ENCODE measurements at regions not wholly inside any gene's neighbourhood (a gene's known extent, or its start where the extent isn't known, plus 50 kb on each side); places are given as distances from the start of the nearest gene placed in this dataset.

DNA sequence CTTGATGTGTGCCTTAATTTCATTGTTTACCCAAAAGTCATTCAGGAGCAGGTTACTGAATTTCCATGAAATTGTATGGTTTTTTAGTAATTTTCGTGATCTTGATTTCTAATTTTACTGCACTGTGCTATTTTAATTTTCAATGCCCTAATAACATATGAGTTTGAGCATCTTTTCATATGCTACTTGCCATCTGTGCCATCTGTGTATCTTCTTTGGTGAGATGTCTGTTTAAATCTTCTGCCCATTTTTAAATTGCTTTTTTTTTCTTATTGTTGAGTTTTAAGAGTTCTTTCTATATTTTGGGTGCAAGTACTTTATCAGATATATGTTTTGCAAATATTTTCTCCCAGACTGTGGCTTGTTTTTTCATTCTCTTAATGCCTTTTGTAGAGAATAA is 165.9 kb downstream of the ST6GAL2 start:
- no peak for DNase-seq

DNA sequence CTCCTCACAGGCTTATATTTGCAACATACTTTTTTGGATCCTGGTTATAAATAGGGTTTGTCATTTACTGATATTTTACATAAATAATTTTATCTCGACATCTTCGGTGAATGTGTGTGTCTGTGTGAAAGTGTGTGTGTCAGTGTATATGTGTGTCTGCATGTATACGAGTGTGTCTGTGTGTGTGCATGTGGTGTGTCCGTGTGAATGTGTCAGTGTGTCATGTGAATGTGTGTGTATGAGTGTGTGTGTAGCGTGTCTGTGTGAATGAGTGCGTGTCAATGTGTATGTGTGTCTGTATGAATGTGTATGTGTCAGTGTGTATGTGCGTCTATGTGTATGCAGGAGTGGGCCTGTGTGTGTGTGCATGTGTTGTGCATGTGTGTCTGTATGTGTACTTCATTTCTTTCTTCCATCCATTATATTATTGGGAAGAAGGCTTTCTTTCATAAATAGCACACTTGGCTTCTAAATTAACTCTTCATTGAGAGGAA is 161.6 kb downstream of the ST6GAL2 start:
- DNase-seq: no peak

DNA sequence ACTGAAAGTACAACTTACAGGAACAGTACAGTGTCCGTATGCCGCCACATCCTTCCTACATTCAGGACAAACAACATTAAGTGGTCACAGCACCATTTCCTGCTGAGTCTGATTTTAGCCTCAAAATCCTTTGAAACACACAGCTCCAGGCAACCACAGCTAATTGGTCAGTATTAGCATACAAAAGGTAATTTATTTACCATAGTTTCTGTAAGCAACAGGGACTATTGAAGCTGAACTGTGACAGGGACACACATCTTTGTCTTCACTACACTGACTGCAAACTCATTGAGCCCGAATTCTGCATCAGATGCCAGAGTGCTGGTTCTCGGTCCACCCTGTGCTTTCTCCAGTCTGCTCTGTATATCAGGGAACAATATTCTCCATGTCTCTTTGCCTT is 151.8 kb downstream of the ST6GAL2 start:
- DNase-seq: no peak

- no peak for DNase-seq
Measured at GRCh38 chr2:106735807-106736206, 150.2 kb downstream of the ST6GAL2 start.

- no peak for DNase-seq
Measured at GRCh38 chr2:106736221-106736620, 149.7 kb downstream of the ST6GAL2 start.

DNA sequence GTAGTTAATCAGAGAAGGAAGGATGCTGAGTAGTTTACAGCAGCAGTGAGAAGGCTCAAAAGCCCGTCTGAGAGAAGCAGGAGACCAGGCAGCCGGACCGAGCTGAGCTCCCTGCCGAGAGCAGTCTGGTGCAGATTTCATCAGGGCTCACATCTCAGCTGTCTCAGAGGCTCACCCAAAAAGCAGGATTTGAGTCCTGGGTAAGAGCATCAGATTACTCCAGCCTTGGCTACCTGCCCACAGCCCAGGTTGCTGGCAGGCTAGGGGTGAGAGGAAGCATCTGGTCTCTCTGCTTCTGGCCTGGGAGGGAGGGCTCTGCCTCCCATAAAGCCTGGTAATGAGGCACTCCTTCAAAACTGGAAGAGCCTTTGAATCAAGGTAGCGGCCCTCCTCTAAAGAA is 140.5 kb downstream of the ST6GAL2 start:
- DNase-seq: no peak

DNA sequence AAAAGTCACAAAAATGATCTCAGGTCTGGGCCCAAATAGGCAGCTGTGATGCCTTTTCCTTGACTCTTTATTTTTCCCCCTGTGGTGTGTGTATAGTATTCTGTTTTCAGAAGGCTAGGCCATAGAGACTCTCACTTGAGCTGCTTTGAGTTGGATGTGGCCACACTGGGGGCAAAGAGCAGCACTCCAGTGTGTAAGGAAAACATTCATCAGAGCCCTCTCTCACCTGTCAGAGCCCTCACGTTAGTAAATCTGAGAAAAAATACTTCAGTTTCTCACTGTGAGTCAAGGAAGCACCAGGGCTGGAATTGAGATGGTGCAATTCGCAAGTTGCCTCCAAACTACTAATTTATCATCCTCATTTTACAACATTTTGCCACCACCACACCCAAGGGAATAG is 136.1 kb downstream of the ST6GAL2 start:
- DNase-seq: no peak

All from activated effector memory CD4-positive, alpha-beta T cell treated with anti-CD3 and anti-CD28 coated beads, Interleukin-2, amount 50 U/mL, for 16 hours (primary cell).